OCI-LY3 (cell line): ENCODE measurements at regions not wholly inside any gene's neighbourhood (a gene's known extent, or its start where the extent isn't known, plus 50 kb on each side); places are given as distances from the start of the nearest gene placed in this dataset.

Source experiments
- CTCF ChIP-seq: fragments of 200-600, 300-600 bp; sonication (generic); IDR thresholded peaks from 2 replicates; pipeline ENCODE4 v1.5.1; 2014; ENCODE audit warnings: antibody characterized with exemption, low read length, low read depth
- EZH2phosphoT487 ChIP-seq: fragments of 200-600 bp; shearing (Covaris generic); IDR thresholded peaks from 2 replicates; pipeline ENCODE4 v1.6.1; 2018; ENCODE audit warnings: antibody characterized with exemption, mixed run types, low read depth

GRCh38 chr20:51916244-51916643 lies 113.9 kb upstream of the SALL4 start:
- TF ChIP-seq CTCF, result no peak
- no peak for TF ChIP-seq EZH2phosphoT487
